ENCODE measurements at regions not wholly inside any gene's neighbourhood (a gene's known extent, or its start where the extent isn't known, plus 50 kb on each side); places are given as distances from the start of the nearest gene placed in this dataset.
"Not testable (repeated sequence)": the region's sequence is repeated elsewhere in the genome, so short reads cannot be mapped to it uniquely, and the experiment has no call there.

DNA sequence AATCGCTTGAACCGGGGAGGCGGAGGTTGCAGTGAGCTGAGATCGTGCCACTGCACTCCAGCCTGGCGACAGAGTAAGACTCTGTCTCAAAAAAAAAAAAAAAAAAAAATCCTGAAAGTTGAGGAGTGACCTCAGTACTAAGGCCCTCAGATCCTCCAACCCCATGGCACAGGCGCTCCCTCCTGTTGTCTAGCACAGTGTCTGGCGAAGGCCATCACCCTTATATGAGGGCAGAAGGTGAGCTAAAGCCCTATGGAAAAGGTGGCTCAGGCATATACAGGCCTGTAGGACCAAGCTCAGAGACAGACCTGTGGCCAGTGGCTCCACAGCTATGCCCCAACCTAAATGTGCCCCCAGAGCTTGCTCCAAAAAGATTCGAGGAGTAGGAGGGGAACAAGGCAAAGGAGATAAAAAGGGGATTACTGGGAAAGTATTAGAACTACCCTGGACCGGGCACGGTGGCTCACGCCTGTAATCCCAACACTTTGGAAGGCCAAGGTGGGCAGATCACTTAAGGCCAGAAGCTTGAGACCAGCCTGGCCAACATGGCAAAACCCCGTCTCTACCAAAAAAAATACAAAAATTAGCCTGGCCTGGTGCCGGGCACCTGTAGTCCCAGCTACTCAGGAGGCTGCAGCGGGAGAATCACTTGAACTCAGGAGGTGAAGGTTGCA is 92.4 kb downstream of the GLUL start:
- H3K27ac ChIP-seq (ENCODE audit: low read depth, low read length) = not testable (repeated sequence)

GRCh38 chr1:182297335-182297734 is 94.3 kb downstream of the GLUL start:
- H3K36me3 ChIP-seq (ENCODE audit: control insufficient read depth in 3 of 3, insufficient read depth in 3 of 3, low read length in 3 of 3) = no peaks in the 10 kb centered on the region
- no peak overlapping the region for H3K9ac ChIP-seq (ENCODE audit: low read depth in 1 of 3, low read length in 3 of 3)
- H3K4me1 ChIP-seq (ENCODE audit: control insufficient read depth in 3 of 3, insufficient read depth in 3 of 3, low read length in 3 of 3) = peaks cover 7 to 17% (median 17%) of the 10 kb centered on the region in 3 donors
- no peak overlapping the region for H3K4me3 ChIP-seq (ENCODE audit: low read length in 3 of 3)
- H3K9me3 ChIP-seq (ENCODE audit: control insufficient read depth in 3 of 3, low read length in 3 of 3) = no peaks in the 10 kb centered on the region
- no peak overlapping the region for H3K27ac ChIP-seq (ENCODE audit: low read depth, low read length)
- H3K27me3 ChIP-seq (ENCODE audit: control insufficient read depth in 3 of 3, insufficient read depth in 3 of 3, low read length in 3 of 3) = no peaks in the 10 kb centered on the region

More for the DNA sequence above, 92.4 kb downstream of the GLUL start:
- H3K36me3 ChIP-seq (ENCODE audit: control insufficient read depth in 3 of 3, insufficient read depth in 3 of 3, low read length in 3 of 3); H3K9me3 ChIP-seq (ENCODE audit: control insufficient read depth in 3 of 3, low read length in 3 of 3); H3K4me1 ChIP-seq (ENCODE audit: control insufficient read depth in 3 of 3, insufficient read depth in 3 of 3, low read length in 3 of 3); H3K4me3 ChIP-seq (ENCODE audit: low read length in 3 of 3); H3K9ac ChIP-seq (ENCODE audit: low read depth in 1 of 3, low read length in 3 of 3); H3K27me3 ChIP-seq (ENCODE audit: control insufficient read depth in 3 of 3, insufficient read depth in 3 of 3, low read length in 3 of 3): not testable (repeated sequence)

DNA sequence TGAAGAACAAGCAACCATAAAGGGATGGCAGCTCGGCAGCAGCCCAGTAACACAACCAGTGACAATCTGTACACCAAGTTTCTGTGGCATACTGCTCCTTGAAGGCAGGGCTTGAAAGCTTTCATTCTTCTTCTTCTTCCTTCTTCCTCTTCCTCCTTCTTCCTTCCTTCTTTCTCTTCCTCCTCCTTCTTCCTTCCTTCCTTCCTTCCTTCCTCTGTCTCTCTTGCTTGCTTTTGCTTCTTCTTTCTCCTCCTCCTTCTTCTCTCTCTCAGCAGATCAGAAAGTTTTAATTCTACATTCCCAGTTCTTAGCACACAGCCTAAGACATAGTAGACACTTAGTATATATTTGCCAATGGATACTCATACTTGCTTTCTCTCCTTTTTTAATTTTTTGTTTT is 95.9 kb downstream of the GLUL start:
- no peaks in the 10 kb centered on the region for H3K9me3 ChIP-seq (ENCODE audit: control insufficient read depth in 3 of 3, low read length in 3 of 3)
- no peak overlapping the region for H3K9ac ChIP-seq (ENCODE audit: low read depth in 1 of 3, low read length in 3 of 3)
- H3K27me3 ChIP-seq (ENCODE audit: control insufficient read depth in 3 of 3, insufficient read depth in 3 of 3, low read length in 3 of 3) = no peaks in the 10 kb centered on the region
- H3K4me3 ChIP-seq (ENCODE audit: low read length in 3 of 3) = no peak overlapping the region
- no peaks in the 10 kb centered on the region for H3K36me3 ChIP-seq (ENCODE audit: control insufficient read depth in 3 of 3, insufficient read depth in 3 of 3, low read length in 3 of 3)
- H3K4me1 ChIP-seq (ENCODE audit: control insufficient read depth in 3 of 3, insufficient read depth in 3 of 3, low read length in 3 of 3) = peaks cover 21 to 33% (median 31%) of the 10 kb centered on the region in 3 donors
- H3K27ac ChIP-seq (ENCODE audit: low read depth, low read length) = no peak overlapping the region

GRCh38 chr1:182293119-182293589 is 98.4 kb downstream of the GLUL start:
- Histone ChIP-seq H3K27me3 (ENCODE audit: control insufficient read depth in 3 of 3, insufficient read depth in 3 of 3, low read length in 3 of 3) (no peaks in the 10 kb centered on the region), H3K4me1 (ENCODE audit: control insufficient read depth in 3 of 3, insufficient read depth in 3 of 3, low read length in 3 of 3) (peaks cover 36 to 53% (median 41%) of the 10 kb centered on the region in 3 donors), H3K4me3 (ENCODE audit: low read length in 3 of 3) (no peak overlapping the region), H3K27ac (ENCODE audit: low read depth, low read length) (peak overlapping the region; percentile 42), H3K9me3 (ENCODE audit: control insufficient read depth in 3 of 3, low read length in 3 of 3) (no peaks in the 10 kb centered on the region), H3K36me3 (ENCODE audit: control insufficient read depth in 3 of 3, insufficient read depth in 3 of 3, low read length in 3 of 3) (no peaks in the 10 kb centered on the region), H3K9ac (ENCODE audit: low read depth in 1 of 3, low read length in 3 of 3) (no peak overlapping the region)

DNA sequence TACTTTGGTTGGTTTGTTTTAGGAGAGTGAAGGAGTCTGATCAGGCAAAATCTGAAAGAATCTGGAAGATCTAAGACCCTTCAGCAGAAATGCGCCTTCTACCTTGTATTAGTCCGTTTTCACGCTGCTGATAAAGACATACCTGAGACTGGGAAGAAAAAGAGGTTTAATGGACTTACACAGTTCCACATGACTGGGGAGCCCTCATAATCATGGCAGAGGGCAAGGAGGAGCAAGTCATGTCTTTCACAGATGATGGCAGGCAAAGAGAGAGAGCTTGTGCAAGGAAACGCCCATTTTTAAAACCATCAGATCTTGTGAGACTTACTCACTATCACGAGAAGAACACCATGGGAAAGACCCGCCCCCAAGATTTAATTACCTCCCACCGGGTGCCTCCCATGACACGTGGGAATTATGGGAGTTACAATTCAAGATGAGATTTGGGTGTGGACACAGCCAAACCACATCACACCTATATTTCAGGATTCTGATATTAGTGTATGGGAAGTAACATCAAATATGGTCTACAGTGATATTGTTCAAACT is 99.3 kb downstream of the GLUL start:
- H3K36me3 ChIP-seq (ENCODE audit: control insufficient read depth in 3 of 3, insufficient read depth in 3 of 3, low read length in 3 of 3) = no peaks in the 10 kb centered on the region
- H3K27ac ChIP-seq (ENCODE audit: low read depth, low read length) = peak overlapping the region; percentile 84
- H3K4me1 ChIP-seq (ENCODE audit: control insufficient read depth in 3 of 3, insufficient read depth in 3 of 3, low read length in 3 of 3) = peaks cover 36 to 53% (median 41%) of the 10 kb centered on the region in 3 donors

DNA sequence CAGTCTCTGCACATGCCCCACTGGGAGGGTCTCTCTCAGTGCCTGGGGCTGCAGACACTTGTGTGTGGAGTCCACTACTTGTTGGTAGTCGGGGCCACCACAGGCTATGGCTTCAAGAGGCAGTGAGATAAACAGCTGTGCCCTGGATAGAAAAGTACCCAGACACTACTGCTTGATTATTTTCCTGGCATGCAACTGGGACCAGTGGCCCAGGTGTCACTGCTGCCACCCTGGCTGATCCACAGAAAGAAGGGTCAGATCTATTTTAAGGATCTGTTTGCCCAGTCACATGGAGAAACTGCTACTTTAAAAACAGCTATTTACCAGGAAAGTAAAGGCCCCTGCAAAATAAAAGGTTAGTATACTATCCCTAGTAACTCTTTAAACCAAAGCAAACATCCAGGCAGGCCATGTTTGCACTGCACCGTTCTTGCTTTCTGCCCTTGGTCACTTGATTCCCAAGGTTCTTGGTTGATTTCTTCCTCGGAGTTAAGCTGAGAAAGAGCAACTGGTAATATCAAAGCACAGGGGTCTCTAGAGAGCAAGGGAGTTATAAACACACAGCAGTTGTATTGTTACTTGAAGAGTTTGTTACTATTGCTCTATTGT is 99.9 kb downstream of the GLUL start:
- no peaks in the 10 kb centered on the region for H3K36me3 ChIP-seq (ENCODE audit: control insufficient read depth in 3 of 3, insufficient read depth in 3 of 3, low read length in 3 of 3)
- peaks cover 36 to 53% (median 41%) of the 10 kb centered on the region in 3 donors for H3K4me1 ChIP-seq (ENCODE audit: control insufficient read depth in 3 of 3, insufficient read depth in 3 of 3, low read length in 3 of 3)
- no peaks in the 10 kb centered on the region for H3K9me3 ChIP-seq (ENCODE audit: control insufficient read depth in 3 of 3, low read length in 3 of 3)
- peak overlapping the region in 1 of 3 donors; percentile 31 for H3K4me3 ChIP-seq (ENCODE audit: low read length in 3 of 3)
- peak overlapping the region; percentile 84 for H3K27ac ChIP-seq (ENCODE audit: low read depth, low read length)
- H3K27me3 ChIP-seq (ENCODE audit: control insufficient read depth in 3 of 3, insufficient read depth in 3 of 3, low read length in 3 of 3) = no peaks in the 10 kb centered on the region
- H3K9ac ChIP-seq (ENCODE audit: low read depth in 1 of 3, low read length in 3 of 3) = peak overlapping the region in 2 of 3 donors; percentile 18 to 52

More for the DNA sequence above, 99.3 kb downstream of the GLUL start:
- Histone ChIP-seq H3K9me3 (ENCODE audit: control insufficient read depth in 3 of 3, low read length in 3 of 3) (no peaks in the 10 kb centered on the region), H3K27me3 (ENCODE audit: control insufficient read depth in 3 of 3, insufficient read depth in 3 of 3, low read length in 3 of 3) (no peaks in the 10 kb centered on the region), H3K9ac (ENCODE audit: low read depth in 1 of 3, low read length in 3 of 3) (peak overlapping the region in 2 of 3 donors; percentile 18 to 52), H3K4me3 (ENCODE audit: low read length in 3 of 3) (no peak overlapping the region)

DNA sequence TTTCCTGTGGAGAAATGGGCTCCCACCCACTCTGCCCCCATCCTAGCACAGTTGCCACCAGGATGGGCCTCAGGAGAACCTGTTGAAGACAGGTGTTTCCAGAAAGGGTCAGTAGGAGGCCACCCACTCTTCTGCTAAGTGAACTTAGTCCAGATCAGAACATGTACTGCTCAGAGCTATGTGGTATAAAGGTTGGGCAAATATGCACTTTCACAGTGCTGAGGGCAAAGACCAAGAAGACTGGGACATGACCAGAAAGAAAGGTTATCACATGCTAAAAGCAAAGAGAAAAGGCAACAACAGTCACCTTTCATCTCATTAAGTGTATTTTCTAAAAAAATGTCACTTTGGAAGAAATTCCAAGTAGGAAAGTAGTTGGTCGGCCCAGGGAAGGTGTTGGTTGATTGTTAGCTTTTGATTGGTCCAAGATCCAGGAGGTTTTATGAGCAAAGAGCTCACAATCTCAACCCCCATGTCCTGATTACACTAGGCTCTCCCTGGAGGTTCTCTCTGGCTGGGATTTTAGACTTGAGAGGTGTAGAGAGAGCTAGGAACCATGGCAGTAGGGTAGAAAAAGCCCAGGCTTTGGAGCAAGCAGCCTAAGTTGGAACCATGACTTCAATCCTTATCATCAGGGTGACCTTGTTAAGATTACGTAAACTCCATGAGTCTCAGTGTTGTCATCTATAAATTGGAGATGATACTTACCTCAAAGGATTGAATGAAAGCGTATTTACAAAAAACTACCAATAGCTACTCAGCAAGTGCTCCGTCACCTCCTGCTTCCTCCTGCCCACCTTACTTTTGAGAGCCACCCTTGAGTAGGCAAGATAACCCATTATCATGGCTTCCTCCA is 102.6 kb downstream of the GLUL start:
- peak overlapping the region in 1 of 3 donors; percentile 21 for H3K4me3 ChIP-seq (ENCODE audit: low read length in 3 of 3)
- H3K9me3 ChIP-seq (ENCODE audit: control insufficient read depth in 3 of 3, low read length in 3 of 3) = no peaks in the 10 kb centered on the region
- no peaks in the 10 kb centered on the region for H3K27me3 ChIP-seq (ENCODE audit: control insufficient read depth in 3 of 3, insufficient read depth in 3 of 3, low read length in 3 of 3)
- H3K9ac ChIP-seq (ENCODE audit: low read depth in 1 of 3, low read length in 3 of 3) = no peak overlapping the region
- H3K4me1 ChIP-seq (ENCODE audit: control insufficient read depth in 3 of 3, insufficient read depth in 3 of 3, low read length in 3 of 3) = peaks cover 36 to 53% (median 41%) of the 10 kb centered on the region in 3 donors
- H3K27ac ChIP-seq (ENCODE audit: low read depth, low read length) = peak overlapping the region; percentile 84
- no peaks in the 10 kb centered on the region for H3K36me3 ChIP-seq (ENCODE audit: control insufficient read depth in 3 of 3, insufficient read depth in 3 of 3, low read length in 3 of 3)

- H3K27me3 ChIP-seq (ENCODE audit: control insufficient read depth in 3 of 3, insufficient read depth in 3 of 3, low read length in 3 of 3) = no peaks in the 10 kb centered on the region
- no peak overlapping the region for H3K4me3 ChIP-seq (ENCODE audit: low read length in 3 of 3)
- no peak overlapping the region for H3K9ac ChIP-seq (ENCODE audit: low read depth in 1 of 3, low read length in 3 of 3)
- H3K4me1 ChIP-seq (ENCODE audit: control insufficient read depth in 3 of 3, insufficient read depth in 3 of 3, low read length in 3 of 3) = peaks cover 24 to 36% (median 26%) of the 10 kb centered on the region in 3 donors
- no peaks in the 10 kb centered on the region for H3K9me3 ChIP-seq (ENCODE audit: control insufficient read depth in 3 of 3, low read length in 3 of 3)
- no peaks in the 10 kb centered on the region for H3K36me3 ChIP-seq (ENCODE audit: control insufficient read depth in 3 of 3, insufficient read depth in 3 of 3, low read length in 3 of 3)
- no peak overlapping the region for H3K27ac ChIP-seq (ENCODE audit: low read depth, low read length)
Observed at GRCh38 chr1:182286761-182287160, 104.8 kb downstream of the GLUL start.

DNA sequence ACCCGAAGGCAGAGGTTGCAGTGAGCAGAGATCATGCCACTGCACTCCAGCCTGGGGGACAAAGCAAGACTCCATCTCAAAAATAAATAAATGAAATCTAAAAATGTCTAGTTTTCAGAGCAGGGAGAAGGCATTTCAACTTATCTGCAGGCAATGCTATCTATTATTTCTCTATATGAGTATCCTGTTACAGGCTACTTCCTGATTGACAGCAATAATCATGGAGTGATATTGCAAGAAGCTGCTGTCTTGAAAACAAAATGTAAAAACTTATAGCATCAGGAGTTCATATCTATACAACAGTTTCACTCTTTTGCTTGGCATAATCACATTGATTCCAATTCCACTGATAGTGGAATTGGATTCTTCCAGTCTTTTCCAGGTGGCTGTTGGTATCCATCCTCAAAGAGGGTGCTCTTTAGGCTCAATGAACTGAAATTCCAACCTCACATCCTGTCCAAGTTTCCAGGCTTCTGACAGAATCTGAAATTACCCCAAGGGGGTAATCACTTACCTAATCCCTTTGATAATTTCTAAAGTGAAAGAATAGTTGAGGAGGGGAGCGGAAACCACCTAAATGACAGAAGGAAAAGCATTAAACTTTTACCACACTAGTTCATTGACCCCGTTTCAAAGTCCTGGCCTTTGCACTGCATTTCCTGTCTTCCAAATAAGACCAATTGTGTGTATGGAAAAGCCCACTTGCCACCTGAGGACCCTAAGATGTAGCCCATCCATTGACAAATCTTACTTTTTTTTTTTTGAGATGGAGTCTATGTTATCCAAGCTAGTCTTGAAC is 107.6 kb downstream of the GLUL start:
- no peak overlapping the region for H3K4me3 ChIP-seq (ENCODE audit: low read length in 3 of 3)
- H3K27ac ChIP-seq (ENCODE audit: low read depth, low read length) = no peak overlapping the region
- H3K9me3 ChIP-seq (ENCODE audit: control insufficient read depth in 3 of 3, low read length in 3 of 3) = no peaks in the 10 kb centered on the region
- peaks cover 3 to 8% (median 4%) of the 10 kb centered on the region in 3 donors for H3K4me1 ChIP-seq (ENCODE audit: control insufficient read depth in 3 of 3, insufficient read depth in 3 of 3, low read length in 3 of 3)
- H3K36me3 ChIP-seq (ENCODE audit: control insufficient read depth in 3 of 3, insufficient read depth in 3 of 3, low read length in 3 of 3) = no peaks in the 10 kb centered on the region
- no peaks in the 10 kb centered on the region for H3K27me3 ChIP-seq (ENCODE audit: control insufficient read depth in 3 of 3, insufficient read depth in 3 of 3, low read length in 3 of 3)
- no peak overlapping the region for H3K9ac ChIP-seq (ENCODE audit: low read depth in 1 of 3, low read length in 3 of 3)
